ENCODE measurements at regions not wholly inside any gene's neighbourhood (a gene's known extent, or its start where the extent isn't known, plus 50 kb on each side); places are given as distances from the start of the nearest gene placed in this dataset.
"Not testable (repeated sequence)": the region's sequence is repeated elsewhere in the genome, so short reads cannot be mapped to it uniquely, and the experiment has no call there.

DNA sequence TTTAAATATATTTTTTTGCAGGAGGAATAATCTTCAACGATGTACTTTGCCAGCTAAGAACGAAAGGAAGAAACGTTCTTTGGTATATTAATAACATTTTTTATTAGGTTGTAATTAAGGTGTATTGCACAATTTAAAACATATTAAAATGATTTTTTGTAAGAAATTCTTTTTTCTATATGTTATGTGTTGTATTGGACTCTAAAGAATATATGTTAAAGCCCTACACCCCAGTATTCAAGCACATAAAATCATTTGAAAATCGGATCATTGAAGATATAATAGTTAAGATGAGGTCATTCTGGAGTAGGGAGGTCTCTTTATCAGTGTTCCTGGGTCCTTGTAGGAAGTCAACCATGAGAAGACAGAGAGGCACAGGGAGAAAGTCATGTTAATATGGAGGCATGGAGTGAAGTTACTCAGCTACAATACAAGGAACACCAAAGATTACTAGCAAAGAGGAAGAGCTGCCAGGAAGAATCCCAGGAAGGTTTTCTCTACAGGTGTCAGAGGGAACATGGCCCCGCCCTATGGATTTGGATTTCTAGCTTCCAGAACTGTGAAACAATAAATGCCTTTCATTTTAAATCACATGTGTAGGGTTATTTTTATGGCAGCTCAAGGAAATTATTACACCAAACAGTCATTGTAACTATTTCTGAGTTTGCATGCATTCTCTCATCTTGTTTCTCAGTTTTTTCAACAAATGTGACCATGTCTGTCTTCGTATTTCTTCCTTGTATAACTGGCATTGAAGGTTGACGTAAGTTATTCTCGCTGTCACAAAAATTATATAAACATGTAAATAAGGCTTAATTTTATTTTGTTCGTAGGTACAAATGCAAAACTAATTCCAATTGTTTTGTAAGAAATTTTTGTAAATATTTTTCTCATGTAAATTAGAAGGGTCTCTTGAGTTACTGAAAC lies 75.4 kb upstream of the VPREB1 start:
- no peak for DNase-seq

DNA sequence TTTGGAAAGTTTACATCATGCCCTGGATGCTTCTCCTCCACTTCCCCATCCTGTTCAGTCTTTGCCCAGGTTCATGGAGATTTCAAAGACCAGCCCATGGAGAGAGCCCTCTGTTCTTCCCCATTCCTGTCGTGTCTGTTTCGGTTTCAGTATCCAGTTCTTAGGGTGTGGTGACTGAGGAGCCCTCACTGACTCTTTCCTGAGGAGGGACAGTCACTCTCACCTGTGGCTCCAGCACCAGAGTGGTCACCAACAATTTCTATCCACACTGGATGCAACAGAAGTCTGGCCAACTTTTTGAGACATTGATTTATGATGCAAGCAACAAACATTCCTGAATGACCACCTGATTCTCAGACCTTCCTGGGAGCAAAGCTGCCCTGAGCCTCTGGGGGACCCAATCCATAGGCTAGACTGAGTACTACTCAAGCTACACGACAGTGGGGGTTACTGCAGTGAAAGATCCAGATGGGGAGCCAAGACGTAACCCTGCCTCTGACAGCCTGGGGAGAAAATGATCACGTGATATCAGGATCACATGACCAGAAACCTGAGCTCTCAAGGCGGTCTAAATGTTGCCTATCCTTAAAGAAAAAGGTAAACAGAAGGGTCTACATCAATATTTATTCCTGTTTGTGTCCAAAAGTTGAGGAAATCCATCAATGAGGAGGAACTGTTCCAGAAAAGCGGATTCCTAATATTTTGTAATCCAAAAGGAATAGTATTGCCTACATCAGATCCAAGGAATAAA lies 76.2 kb upstream of the VPREB1 start:
- DNase-seq: peak; percentile 5

DNA sequence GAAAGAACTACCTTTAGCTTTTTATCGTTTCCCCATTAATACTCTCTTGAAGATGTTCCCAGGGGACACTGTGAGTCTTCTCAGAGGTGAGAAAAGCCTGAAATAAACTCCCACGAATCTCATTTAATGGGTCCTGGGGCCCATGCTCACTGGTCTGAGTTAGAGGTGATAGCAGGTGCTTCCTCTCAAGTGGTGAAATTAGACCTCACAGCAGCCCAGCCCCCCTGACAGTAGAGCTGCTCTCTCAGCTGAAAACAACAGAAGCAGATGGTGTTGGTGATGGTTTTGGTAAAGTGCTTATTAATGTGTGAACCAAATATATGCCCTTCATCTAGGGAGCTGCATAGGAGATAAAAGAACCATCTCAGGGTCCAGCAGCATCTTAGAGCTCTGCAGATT lies 76.8 kb upstream of the VPREB1 start:
- DNase-seq: no peak

DNA sequence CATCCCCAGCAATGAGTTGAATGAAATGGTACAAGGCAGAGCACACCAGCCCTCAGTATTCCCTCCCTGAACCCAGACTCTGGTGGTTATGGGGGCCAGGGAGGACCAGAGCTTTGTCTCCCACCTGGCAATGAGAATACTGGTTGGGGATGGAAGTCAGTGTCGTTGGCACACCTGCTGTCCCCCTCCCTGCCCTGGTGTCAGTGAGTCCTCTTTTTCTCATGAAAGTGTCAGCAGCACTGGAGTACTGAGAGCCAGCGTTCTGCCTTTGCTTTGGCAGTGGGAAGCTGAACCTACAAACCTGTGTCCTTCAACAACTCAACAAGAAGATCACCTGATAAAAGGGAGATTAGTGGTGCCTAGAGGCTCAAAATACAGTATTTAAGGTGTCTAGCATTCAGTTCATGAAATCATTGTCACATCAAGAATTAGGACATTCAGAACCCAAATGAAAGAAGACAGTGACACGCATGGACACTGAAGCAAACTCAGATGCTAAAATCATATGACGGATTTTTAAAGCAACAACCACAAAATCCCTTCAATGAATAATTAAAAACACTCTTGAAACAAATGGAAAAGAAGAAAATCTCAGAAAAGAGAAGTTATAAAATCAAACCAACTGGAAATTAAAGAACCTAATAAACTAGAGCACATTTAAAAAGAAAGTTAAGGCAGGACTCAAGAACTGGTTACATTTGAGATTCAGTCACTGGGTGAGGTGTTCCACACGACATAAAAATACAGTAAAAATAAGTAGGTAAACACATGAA lies 77.5 kb upstream of the VPREB1 start:
- no peak for DNase-seq

DNA sequence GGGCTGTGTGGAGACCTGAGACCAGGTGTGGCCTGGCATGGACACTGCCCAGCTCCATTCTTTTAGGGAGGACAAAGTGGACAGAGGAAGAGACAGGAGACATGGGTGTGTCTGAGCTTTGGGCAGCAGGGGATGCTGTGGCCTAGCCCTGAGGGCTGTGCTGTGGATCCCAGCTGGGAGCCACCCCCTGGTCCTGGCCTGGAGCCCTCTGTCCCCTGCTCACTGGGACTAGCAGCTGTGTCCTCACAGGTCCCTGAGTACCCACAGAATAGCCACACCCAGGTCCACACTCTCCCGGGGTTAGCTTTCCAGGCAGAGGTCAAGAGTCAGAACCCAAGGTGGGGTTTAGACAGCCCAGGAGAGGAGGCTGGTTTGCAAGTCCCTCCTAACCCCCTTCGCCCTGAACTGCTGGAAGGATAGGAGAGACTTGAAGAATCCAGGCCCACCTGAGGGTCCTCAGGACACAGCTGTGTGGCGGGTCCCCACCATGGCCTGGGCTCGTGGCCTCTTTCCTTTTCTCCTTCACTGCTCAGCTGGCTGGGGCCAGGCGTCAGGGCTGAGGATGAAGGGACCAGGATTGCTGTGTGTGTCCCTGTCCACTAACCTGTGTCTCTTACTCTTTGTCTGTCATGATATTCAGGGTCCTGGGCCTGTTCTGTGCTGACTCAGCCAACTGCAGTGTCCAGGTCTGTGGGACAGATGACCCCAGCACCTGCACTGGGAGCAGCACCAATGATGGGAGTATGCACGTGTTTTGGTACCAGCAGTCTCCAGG lies 78.5 kb upstream of the VPREB1 start:
- DNase-seq: no peak

DNA sequence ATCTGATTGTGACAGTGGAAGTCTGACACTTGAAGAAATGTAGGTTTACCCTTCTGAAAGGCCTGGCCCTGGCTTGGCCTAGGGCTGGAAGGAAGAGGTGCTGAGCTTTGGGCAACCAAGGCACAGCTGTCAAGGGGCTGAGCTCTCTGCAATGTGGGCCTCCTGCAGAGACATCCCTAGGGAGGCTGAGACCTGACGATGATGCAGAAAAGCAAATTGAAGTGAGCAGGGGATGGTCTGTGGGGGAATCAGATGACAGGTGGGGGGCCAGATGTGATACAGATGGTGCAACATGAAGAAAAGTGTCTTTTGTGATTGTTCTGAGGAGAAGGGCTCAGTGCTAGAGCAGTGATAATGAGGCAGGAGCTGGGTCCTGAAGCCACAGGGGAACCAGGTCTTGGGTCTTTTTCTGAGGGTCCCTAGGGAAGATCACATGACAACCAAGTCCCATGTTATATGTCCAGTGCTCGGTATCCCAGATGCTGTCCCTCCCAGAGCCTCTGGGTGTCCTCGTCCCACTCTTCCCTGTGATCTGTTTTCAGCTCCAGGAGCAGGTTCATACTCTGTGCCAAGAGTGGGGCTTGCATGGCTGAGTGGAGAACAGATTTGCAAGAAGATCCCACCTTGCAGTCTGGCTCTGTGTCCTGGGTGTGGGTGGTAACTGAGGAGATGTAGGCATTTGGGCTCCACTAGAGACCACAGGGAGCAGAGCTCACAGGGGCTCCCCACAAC lies 79.9 kb upstream of the VPREB1 start:
- DNase-seq: no peak

DNA sequence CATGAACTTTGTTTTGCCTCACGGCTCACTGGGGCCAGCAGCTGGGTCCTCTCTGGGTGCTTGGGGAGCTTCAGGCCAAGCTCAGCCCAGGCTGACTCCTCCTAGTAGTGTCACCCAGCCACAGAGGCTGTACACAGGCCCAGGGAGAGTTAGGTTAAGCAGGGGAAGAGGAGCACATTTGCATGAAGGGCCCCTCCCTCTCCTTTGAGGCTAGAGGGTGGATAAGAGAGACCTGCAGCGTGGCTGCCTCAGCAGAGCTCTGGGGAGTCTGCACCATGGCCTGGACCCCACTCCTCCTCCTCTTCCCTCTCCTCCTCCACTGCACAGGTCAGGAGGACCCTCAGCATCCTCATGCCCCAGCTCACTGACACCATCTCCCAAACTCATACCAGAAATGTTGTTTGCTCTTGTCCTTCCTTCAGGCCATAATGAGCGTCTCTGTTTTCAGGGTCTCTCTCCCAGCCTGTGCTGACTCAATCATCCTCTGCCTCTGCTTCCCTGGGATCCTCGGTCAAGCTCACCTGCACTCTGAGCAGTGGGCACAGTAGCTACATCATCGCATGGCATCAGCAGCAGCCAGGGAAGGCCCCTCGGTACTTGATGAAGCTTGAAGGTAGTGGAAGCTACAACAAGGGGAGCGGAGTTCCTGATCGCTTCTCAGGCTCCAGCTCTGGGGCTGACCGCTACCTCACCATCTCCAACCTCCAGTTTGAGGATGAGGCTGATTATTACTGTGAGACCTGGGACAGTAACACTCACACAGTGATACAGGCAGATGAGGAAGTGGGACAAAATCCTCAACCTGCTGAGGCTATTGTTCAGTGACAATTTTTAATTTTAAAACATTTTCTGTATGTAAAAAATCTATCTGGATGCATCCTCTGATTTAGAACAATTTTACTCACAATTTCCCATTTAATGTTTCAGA lies 82.4 kb upstream of the VPREB1 start:
- DNase-seq: no peak

DNA sequence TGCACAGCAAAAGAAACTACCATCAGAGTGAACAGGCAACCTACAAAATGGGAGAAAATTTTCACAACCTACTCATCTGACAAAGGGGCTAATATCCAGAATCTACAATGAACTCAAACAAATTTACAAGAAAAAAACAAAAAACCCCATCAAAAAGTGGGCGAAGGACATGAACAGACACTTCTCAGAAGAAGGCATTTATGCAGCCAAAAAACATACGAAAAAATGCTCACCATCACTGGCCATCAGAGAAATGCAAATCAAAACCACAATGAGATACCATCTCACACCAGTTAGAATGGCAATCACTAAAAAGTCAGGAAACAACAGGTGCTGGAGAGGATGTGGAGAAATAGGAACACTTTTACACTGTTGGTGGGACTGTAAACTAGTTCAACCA lies 83.8 kb upstream of the VPREB1 start:
- DNase-seq: not testable (repeated sequence)

DNA sequence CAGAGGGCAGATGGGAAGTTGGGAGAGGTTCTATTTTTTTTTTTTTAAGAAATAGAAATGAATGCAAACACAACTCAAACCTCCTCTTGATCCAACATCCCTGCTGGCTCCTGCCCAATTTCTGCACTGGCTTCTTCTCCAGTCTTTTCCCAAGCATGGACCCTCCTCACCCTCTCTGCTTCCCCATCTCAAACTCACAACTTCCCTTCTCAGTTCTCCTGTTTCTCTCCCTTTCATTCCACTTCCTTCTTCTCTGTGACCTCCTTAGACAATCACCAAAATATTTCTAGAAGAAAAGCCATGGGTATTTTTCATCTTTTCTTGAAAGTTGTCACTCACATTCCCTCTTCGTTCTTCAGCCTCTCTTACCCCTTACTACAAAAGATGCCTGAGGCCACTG lies 85.2 kb upstream of the VPREB1 start:
- no peak for DNase-seq

DNA sequence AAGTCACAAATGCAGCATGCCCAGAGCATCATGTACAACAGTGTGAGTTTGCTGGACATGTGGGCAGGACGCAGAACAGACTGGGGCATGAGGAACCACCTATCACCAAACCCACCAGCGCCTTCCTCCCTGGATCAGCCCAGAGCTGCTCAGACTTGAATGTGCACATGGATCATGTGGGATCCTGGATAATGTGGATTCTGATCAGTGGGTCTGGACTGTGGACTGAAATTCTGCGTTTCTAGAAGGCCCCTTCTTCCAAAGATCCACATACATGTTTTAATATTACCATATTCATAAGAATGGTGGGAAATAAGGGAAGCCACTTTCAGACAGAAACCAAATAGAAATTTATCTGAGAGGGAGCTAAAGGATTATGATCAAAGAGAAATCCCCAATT lies 85.6 kb upstream of the VPREB1 start:
- DNase-seq: no peak

DNA sequence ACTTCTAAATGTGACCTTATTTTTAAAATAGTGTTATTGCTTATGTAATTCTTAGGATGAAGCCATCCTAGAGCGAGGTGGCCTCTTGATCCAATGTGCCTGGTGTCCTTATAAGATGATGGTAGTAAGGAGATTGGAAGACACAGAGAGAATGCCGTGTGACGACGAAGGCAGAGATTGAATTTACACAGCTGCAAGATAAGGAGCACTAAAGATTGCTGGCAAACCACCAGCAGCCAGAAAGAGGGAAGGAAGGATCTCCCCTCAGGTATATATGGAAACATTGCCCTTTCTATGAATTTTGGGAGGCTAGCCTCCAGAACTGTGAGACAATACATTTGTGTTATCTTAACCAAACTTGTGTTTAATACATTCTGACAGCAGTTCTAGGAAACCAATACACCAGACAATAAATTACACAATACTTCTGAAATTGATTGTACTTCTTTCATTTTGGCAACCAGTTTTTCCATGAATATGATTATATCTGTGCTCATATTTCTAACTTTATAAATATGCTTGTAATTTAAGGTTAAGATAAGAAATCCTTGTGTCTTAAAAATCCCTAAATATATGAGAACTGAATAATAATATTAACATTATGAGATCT lies 86.3 kb upstream of the VPREB1 start:
- DNase-seq: no peak

DNA sequence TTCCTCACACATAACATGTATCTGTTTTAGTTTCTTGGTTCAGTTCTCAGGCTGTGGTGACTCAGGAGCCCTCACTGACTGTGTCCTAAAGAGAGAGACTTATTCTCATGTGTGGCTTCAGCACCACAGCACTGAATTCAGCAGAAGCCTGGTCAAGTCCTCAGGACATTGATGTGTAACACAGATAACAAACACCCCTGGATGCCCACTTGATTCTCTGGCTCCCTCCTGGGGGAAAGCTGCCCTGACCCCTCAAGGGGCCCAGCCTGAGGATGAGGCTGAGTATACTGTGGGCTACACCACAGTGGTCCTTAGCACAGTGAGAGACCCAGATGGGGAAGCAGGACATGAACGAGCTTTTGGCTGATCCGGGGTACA lies 87.2 kb upstream of the VPREB1 start:
- DNase-seq: no peak

DNA sequence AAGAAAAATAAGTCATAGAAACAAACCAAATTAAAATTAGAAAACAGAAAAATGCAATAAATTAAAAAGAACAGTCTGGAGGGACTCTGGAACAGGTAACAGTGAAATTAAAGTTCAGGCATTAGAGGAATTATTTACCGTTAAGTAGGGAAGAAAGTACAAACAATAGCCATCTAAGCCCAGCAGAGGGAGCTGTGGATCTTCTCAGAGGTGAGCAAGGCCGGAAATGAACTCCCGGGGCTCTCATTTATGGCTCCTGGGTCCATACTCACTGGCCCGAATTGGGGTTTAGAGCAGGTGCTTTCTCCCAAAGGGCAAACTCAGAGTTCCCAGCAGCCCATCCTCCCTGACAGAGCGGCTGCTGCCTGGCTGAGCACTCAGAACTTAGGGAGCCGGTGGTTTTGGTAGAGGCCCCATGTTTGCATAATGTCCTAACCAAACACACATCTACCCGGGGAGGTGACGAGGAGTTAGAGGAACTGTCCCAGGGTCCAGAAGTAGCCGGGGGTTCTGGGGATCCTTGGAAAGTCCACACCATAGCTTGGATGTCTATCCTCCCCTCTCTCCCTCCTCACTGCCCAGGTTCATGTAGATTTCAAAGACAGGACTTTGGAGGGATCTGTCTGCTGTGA lies 87.8 kb upstream of the VPREB1 start:
- peak; percentile 69 for DNase-seq

DNA sequence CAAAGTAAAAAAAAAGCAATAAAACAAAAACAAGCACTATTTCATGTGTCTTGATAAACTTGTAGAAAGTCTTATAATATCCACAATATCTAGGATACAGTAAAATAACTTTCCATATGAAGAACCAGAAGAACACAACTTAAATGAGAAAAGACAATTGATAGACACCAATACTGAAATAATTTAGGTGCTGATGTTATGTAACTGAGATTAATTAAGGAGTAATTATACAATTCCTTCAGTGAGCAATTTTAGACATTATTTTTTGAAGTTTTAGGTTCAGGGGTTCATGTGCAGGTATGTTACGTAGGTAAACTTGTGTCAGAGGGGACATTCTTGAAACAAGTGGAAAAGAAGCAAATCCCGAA lies 88.3 kb upstream of the VPREB1 start:
- no peak for DNase-seq

DNA sequence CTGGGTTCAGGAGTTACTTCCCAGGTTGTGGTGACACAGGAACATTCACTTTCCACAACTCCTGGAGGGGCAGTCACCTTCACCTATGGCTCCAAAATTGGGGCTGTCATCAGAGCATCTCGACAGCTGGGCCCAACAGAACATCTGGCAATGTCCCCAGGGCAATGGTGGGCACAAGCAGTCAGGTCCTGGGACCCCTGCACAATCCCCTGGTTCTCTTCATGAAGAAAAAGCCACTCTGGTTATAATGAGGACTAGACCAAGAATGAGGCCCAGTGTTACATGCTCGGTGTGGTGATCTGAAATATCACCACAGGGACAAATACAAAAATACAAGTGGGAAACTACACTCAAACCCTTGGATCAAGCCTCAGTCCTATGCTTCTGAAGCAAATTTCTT lies 89.0 kb upstream of the VPREB1 start:
- no peak for DNase-seq

DNA sequence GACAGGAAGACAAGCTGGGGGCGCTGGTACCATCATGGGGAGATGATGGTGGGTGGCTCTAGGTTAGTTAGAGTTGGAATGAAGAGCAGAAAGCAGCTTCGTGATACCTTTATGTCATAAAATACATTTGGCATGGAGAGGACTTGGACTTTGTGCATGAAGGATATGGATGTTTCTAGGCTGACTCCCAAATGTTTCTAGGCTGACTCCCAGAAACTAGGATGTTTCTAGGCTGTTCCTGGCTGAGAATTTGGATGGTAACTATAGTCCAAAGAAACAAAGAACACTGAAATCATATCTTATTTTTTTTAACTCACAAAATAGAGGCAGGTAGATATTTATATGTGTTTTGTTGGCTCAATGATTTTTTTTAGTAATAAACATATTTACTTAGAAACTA lies 89.4 kb upstream of the VPREB1 start:
- no peak for DNase-seq

DNA sequence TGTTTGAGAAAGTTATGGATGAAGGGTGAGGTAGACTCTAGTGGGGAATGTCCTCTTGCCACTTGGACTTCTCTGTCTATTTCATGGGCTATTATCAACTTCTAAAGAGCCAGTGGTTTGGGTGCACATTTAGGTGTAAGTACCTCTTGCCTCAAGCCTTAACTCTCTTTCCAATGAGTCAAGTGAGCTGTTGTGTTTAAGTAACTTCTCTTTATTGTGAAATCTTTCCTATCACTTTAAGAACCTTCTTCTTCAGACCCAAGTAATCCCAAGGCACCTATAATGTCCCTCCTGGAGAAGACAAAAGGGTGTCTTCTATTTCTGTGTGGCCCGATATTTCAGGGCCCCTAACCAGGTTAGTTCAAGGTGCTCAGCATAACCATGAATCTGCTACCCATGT lies 90.5 kb upstream of the VPREB1 start:
- DNase-seq: no peak

DNA sequence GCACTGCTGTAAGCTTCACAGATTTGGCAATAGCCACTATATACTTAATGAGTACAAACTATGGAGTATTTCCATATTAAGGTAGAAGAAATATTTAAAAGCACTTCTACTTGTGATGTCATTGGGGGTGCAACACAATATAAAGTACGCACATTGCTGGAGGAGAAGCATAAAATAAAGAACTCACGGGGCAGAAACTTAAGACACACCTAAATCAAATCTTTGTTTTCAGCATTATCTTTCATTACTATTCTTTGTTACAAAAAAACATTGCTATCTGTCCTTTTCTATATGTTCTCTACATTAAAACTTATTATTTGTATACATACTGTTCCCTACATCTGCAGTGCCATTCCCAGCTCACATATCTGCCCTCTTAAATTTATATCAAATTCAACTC lies 93.3 kb upstream of the VPREB1 start:
- DNase-seq: no peak

DNA sequence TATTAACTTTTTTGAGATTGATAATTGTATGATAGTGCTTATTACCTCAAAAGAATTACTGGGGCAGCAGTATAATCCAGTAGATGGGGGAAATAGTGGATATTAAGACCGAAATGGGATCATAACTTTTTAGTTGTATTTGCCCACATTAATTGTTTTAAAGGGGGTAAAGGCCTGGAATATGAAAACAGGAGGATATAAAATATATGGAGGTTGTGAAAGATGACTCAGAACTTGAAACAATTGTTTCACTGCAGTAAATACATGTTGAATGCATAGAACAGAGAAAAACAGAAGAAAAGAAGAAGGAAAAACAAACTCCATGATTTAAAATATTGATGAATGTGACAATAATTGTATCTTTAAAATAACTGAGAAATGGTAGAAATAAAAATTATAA lies 94.1 kb upstream of the VPREB1 start:
- no peak for DNase-seq

DNA sequence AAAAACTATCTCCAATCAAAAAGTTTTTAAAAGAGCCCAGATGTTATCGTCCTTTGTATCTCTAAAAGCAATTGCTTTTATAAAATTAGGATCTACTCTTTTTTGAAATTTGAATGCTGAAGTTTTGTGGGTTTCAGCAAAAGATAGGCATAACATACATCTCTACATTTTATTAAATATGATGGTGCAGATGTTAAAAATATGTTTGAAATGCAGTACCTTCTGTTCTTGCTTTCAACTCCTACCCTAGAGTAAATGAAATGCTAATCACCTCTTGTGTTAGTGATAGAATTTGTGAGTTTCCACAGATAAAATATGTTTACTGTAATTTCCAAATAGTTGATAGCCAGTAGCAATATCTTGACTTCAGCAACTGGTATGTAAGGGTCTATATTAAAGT lies 95.7 kb upstream of the VPREB1 start:
- no peak for DNase-seq

Measured in CD4-positive, alpha-beta T cell treated with Interleukin-17A for 4 hours (primary cell).